Right lobe of liver (tissue), 4 donors: ENCODE measurements at regions not wholly inside any gene's neighbourhood (a gene's known extent, or its start where the extent isn't known, plus 50 kb on each side); places are given as distances from the start of the nearest gene placed in this dataset.
"Not testable (repeated sequence)": the region's sequence is repeated elsewhere in the genome, so short reads cannot be mapped to it uniquely, and the experiment has no call there.

Experiments used
- POLR2A ChIP-seq: fragments of 450-650 bp; IDR thresholded peaks from one replicate; pipeline ENCODE4 v1.6.1; 2017; ENCODE audit warnings: antibody characterized with exemption, mild to moderate bottlenecking
- TF ChIP-seq, protein P1 (sequence below), 4 donors: fragments of 200-600 bp in 3 of 4; fragments of 450-650 bp in 1 of 4; IDR thresholded peaks; one replicate each; pipeline versions ENCODE4 v1.5.1 to v1.8.0; 2016 to 2022; ENCODE audit warnings: antibody characterized with exemption in 4 of 4, mild to moderate bottlenecking in 2 of 4
- donor health status: DM: no; HTN: no; CAD: no.
- donor health status: DM: no; HTN: no; CAD: no.
- donor health status: DM: no; HTN: yes; CAD: no.

DNA sequence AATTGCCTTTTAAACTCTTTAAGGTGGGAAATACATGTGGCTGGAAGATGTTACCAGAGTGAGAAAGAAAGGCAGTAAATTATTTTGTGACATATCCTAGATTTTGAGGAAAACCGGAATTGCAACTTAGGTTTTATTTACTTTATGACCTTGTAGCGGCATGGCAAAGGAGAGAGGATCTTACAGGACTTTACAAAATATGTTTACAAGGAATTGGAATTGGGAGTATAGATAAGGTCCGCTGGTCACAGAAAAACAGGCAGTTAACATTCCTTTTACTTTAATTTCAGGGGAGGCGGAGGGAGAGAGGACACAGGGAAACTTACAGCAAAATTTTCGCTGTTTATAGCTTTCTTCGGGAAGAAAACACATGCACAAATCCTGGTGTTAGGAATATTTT is 784.2 kb upstream of the AGA start:
- TF ChIP-seq POLR2A = not testable (repeated sequence)
- TF ChIP-seq, protein P1, sequence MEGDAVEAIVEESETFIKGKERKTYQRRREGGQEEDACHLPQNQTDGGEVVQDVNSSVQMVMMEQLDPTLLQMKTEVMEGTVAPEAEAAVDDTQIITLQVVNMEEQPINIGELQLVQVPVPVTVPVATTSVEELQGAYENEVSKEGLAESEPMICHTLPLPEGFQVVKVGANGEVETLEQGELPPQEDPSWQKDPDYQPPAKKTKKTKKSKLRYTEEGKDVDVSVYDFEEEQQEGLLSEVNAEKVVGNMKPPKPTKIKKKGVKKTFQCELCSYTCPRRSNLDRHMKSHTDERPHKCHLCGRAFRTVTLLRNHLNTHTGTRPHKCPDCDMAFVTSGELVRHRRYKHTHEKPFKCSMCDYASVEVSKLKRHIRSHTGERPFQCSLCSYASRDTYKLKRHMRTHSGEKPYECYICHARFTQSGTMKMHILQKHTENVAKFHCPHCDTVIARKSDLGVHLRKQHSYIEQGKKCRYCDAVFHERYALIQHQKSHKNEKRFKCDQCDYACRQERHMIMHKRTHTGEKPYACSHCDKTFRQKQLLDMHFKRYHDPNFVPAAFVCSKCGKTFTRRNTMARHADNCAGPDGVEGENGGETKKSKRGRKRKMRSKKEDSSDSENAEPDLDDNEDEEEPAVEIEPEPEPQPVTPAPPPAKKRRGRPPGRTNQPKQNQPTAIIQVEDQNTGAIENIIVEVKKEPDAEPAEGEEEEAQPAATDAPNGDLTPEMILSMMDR (IDR thresholded peaks at IDR 0.05) = not testable (repeated sequence)
